Testis (tissue), 2 donors: ENCODE measurements at regions not wholly inside any gene's neighbourhood (a gene's known extent, or its start where the extent isn't known, plus 50 kb on each side); places are given as distances from the start of the nearest gene placed in this dataset.
"Not testable (repeated sequence)": the region's sequence is repeated elsewhere in the genome, so short reads cannot be mapped to it uniquely, and the experiment has no call there.

ENCODE experiments used
- DNase-seq: peaks from one replicate; pipeline ENCODE4 v3.0.0-alpha.2; 2019
- H3K27ac ChIP-seq, 2 donors: fragments of 200-600 bp; sonication (generic); one replicate each; pipeline ENCODE4 v1.5.1; 2019
- H3K27me3 ChIP-seq: fragments of 200-600 bp; sonication (generic); one replicate; pipeline ENCODE4 v1.5.1; 2019
- H3K36me3 ChIP-seq: fragments of 200-600 bp; sonication (generic); one replicate; pipeline ENCODE4 v1.5.1; 2017; ENCODE audit warnings: low read depth; ENCODE audit errors: missing control alignments
- H3K4me1 ChIP-seq: fragments of 200-600 bp; sonication (generic); one replicate; pipeline ENCODE4 v1.5.1; 2019
- H3K4me3 ChIP-seq, 2 donors: fragments of 200-600 bp; sonication (generic); one replicate each; pipeline ENCODE4 v1.5.1; 2017 to 2019
- H3K9me3 ChIP-seq: fragments of 200-600 bp; sonication (generic); one replicate; pipeline ENCODE4 v1.5.1; 2017
- POLR2A ChIP-seq: fragments of 450-650 bp; IDR thresholded peaks from one replicate; pipeline ENCODE4 v1.6.1; 2017; ENCODE audit warnings: antibody characterized with exemption, mild to moderate bottlenecking, moderate library complexity
- WGBS, 2 donors: methylation state at CpG; one replicate each; pipeline ENCODE4 v1.1.5; 2018; 5-methylcytosine and 5-hydroxymethylcytosine counted together
- intact Hi-C: fragments of 100-400 bp; cut with DNase I; formaldehyde crosslinking; loops from one replicate; pipeline ENCODE4 v1.15.1; 2023; ENCODE audit warnings: low total_unique reads
- TF ChIP-seq, protein P1 (sequence below), 3 experiments: fragments of 450-650 bp in 2 of 3; fragments of 200-600 bp in 1 of 3; sonication (generic) in 1 of 3; IDR thresholded peaks; one replicate each; pipeline ENCODE4 v1.5.1; 2016 to 2019; ENCODE audit warnings: antibody characterized with exemption in 3 of 3, mild to moderate bottlenecking in 2 of 3, moderate library complexity in 1 of 3

DNA sequence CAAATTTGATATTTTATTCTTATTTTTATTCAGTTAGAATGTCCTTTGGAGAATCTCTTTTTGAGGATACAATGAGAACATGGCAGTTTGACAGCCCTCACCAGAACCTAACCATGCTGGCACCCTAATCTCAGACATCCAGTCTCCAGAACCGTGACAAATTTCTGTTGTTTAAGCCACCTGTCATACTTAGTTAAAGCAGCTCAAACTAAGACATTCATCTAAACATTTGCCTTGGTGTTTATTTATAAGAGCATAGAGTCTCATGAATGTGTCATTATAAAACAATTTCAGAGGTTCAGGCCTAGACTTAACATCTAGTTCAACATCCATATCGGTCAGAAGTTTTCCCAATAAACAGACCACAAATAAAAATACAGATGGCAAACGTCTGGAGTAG is 125.1 kb upstream of the FUNDC1 start:
- TF ChIP-seq, protein P1, sequence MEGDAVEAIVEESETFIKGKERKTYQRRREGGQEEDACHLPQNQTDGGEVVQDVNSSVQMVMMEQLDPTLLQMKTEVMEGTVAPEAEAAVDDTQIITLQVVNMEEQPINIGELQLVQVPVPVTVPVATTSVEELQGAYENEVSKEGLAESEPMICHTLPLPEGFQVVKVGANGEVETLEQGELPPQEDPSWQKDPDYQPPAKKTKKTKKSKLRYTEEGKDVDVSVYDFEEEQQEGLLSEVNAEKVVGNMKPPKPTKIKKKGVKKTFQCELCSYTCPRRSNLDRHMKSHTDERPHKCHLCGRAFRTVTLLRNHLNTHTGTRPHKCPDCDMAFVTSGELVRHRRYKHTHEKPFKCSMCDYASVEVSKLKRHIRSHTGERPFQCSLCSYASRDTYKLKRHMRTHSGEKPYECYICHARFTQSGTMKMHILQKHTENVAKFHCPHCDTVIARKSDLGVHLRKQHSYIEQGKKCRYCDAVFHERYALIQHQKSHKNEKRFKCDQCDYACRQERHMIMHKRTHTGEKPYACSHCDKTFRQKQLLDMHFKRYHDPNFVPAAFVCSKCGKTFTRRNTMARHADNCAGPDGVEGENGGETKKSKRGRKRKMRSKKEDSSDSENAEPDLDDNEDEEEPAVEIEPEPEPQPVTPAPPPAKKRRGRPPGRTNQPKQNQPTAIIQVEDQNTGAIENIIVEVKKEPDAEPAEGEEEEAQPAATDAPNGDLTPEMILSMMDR (IDR thresholded peaks at IDR 0.05) = no peak
- DNase-seq = no peak
- Histone ChIP-seq H3K27ac (no peak overlapping the region), H3K36me3 (no peaks in the 10 kb centered on the region), H3K4me3 (no peak overlapping the region), H3K9me3 (no peaks in the 10 kb centered on the region), H3K4me1 (no peaks in the 10 kb centered on the region), H3K27me3 (no peaks in the 10 kb centered on the region)
- 88 to 91% methylated on average over 3 of the region's 3 CpGs for WGBS, 2 donors
- intact Hi-C loops = no loop called here

DNA sequence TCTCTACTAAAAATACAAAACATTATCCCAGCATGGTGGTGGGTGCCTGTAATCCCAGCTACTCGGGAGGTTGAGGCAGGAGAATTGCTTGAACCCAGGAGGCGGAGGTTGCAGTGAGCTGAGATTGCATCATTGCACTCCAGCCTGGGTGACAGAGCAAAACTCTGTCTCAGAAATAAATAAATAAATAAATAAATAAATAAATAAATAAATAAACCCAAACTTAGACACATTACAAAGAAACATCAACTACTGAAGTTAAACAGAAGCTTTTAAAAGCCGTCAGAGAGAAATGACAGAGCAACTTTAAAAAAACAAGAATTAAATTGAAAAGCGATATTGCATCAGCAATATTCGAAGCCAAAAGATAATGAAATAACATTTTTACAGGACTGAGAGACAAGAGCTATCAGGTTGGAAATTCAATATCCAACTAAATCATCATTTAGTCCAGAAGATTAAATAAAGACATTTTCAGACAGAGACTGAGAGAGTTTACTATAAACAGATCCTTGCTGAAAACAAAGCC is 115.1 kb upstream of the FUNDC1 start:
- intact Hi-C loops, H3K27ac ChIP-seq, H3K9me3 ChIP-seq, H3K4me1 ChIP-seq, DNase-seq, H3K4me3 ChIP-seq, H3K27me3 ChIP-seq, H3K36me3 ChIP-seq: not testable (repeated sequence)
- WGBS, 2 donors = 85 to 90% methylated on average over 5 of the region's 5 CpGs

DNA sequence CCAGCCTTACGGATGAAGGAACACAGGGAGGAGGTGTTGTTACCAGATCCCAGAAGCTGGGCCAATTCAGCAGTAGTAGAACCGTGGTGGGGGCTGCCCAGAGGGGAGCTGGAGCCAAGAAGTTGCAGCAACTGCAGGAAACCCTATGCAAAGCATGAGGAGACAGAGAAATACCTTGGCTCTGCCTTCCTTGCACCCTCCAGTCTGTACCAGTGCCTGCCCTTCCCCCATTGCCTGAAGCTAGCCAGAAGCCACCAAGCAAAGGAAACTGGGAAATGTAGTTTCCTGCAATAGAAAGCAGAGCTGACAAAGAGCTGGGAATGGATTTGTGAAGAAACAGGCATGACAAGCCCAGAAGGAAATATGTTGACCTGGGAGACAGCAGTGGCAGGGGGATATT is 108.7 kb upstream of the FUNDC1 start:
- WGBS, 2 donors = 11 to 43% methylated on average over 2 of the region's 2 CpGs
- DNase-seq = no peak
- Histone ChIP-seq H3K36me3 (no peaks in the 10 kb centered on the region), H3K27me3 (no peaks in the 10 kb centered on the region), H3K27ac (no peak overlapping the region), H3K4me1 (no peaks in the 10 kb centered on the region), H3K4me3 (no peak overlapping the region), H3K9me3 (no peaks in the 10 kb centered on the region)
- no peak for TF ChIP-seq POLR2A
- TF ChIP-seq, protein P1 (IDR thresholded peaks at IDR 0.05) = no peak
- intact Hi-C loops = no loop called here

DNA sequence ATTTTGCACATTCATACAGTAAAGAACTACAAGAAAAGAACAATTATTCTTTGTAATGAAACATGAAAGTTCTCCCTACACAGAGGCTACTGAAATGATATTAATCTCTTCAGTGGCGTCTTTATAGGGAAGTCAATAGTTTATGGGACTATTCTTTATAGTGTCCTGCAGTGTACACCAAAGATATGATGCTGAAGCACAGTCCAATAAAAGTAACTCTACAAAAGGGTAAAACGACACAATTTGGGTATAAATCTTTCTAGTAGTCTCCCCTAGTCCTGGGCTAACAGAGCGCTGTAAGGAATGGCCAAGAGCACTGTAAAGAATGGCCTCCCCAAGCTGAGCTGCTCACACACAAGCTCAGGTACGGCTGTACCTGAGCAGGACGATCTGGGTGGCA is 101.1 kb upstream of the FUNDC1 start:
- H3K4me1 ChIP-seq = no peaks in the 10 kb centered on the region
- H3K36me3 ChIP-seq = no peaks in the 10 kb centered on the region
- H3K9me3 ChIP-seq = no peaks in the 10 kb centered on the region
- no peak for TF ChIP-seq POLR2A
- TF ChIP-seq, protein P1 (IDR thresholded peaks at IDR 0.05) = no peak
- DNase-seq = no peak
- H3K27me3 ChIP-seq = no peaks in the 10 kb centered on the region
- intact Hi-C loops = no loop called here
- H3K27ac ChIP-seq = no peak overlapping the region
- 75 to 79% methylated on average over 5 of the region's 5 CpGs for WGBS, 2 donors
- H3K4me3 ChIP-seq = no peak overlapping the region

DNA sequence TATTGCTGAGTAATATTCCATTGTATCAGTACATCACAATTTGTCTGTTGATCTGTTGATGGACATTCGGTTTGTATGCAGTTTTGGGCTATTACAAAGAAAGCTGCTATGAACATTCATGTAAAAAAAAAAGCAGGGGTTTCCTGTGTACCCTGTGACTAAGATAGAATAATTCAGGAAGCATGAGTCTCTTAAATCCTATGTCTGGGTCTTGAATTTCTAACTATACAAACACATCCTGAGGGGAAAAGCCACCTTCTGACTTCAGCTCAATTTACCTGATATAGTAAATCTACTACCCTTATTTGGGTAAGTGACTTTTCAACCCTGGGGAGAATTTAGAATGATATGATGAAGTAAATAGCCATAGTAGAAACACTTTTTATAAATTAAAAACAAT is 94.6 kb upstream of the FUNDC1 start:
- intact Hi-C loops = no loop called here
- no peak overlapping the region for H3K27ac ChIP-seq
- H3K27me3 ChIP-seq = no peaks in the 10 kb centered on the region
- WGBS, 2 donors = 75 to 79% methylated on average over 1 of the region's 1 CpG
- DNase-seq = no peak
- TF ChIP-seq POLR2A = no peak
- TF ChIP-seq, protein P1 (IDR thresholded peaks at IDR 0.05) = no peak
- H3K36me3 ChIP-seq = no peaks in the 10 kb centered on the region
- H3K4me3 ChIP-seq = no peak overlapping the region
- H3K4me1 ChIP-seq = no peaks in the 10 kb centered on the region
- H3K9me3 ChIP-seq = no peaks in the 10 kb centered on the region
